ENCODE measurements at regions not wholly inside any gene's neighbourhood (a gene's known extent, or its start where the extent isn't known, plus 50 kb on each side); places are given as distances from the start of the nearest gene placed in this dataset.
A peak's percentile ranks its signal among the peaks of the same experiment; 100 is the strongest.

- no peak overlapping the region for H3K27ac Mint-ChIP-seq
- ATAC-seq, result no peak
- no peak for DNase-seq (ENCODE audit: low spot score in 2 of 2)
- H3K36me3 Mint-ChIP-seq, result no peaks in the 10 kb centered on the region
- no peaks in the 10 kb centered on the region for H3K9me3 Mint-ChIP-seq
- no peak overlapping the region for H3K4me3 Mint-ChIP-seq
- H3K4me1 Mint-ChIP-seq, result peaks cover 22% of the 10 kb centered on the region
Measured at GRCh38 chr13:50596156-50596555, 247.3 kb downstream of the DLEU7 start.

- no peak overlapping the region for H3K27ac Mint-ChIP-seq
- no peak for DNase-seq (ENCODE audit: low spot score in 2 of 2)
- no peak for ATAC-seq
- H3K9me3 Mint-ChIP-seq, result no peaks in the 10 kb centered on the region
- peaks cover 22% of the 10 kb centered on the region for H3K4me1 Mint-ChIP-seq
- no peak overlapping the region for H3K4me3 Mint-ChIP-seq
- H3K36me3 Mint-ChIP-seq, result no peaks in the 10 kb centered on the region
Measured at GRCh38 chr13:50596776-50597203, 246.7 kb downstream of the DLEU7 start.

GRCh38 chr13:50598338-50598737, 245.2 kb downstream of the DLEU7 start:
- no peaks in the 10 kb centered on the region for H3K36me3 Mint-ChIP-seq
- no peak overlapping the region for H3K27ac Mint-ChIP-seq
- no peak overlapping the region for H3K4me3 Mint-ChIP-seq
- no peak for ATAC-seq
- H3K4me1 Mint-ChIP-seq, result peaks cover 15% of the 10 kb centered on the region
- H3K9me3 Mint-ChIP-seq, result no peaks in the 10 kb centered on the region
- no peak for DNase-seq (ENCODE audit: low spot score in 2 of 2)

- no peak for ATAC-seq
- Mint-ChIP-seq H3K4me1 (peaks cover 13% of the 10 kb centered on the region), H3K36me3 (no peaks in the 10 kb centered on the region), H3K27ac (no peak overlapping the region), H3K9me3 (no peaks in the 10 kb centered on the region), H3K4me3 (no peak overlapping the region)
- no peak for DNase-seq (ENCODE audit: low spot score in 2 of 2)
Measured at GRCh38 chr13:50599046-50599445, 244.4 kb downstream of the DLEU7 start.

- ATAC-seq, result no peak
Measured at GRCh38 chr13:50599927-50600326, 243.6 kb downstream of the DLEU7 start.

GRCh38 chr13:50608370-50608769, 235.1 kb downstream of the DLEU7 start:
- H3K9me3 Mint-ChIP-seq, result no peaks in the 10 kb centered on the region
- no peak overlapping the region for H3K4me3 Mint-ChIP-seq
- ATAC-seq (no peak), DNase-seq (ENCODE audit: low spot score in 2 of 2) (no peak)
- peaks cover 7% of the 10 kb centered on the region for H3K4me1 Mint-ChIP-seq
- H3K36me3 Mint-ChIP-seq, result no peaks in the 10 kb centered on the region
- no peak overlapping the region for H3K27ac Mint-ChIP-seq

More at GRCh38 chr13:50599927-50600326, 243.6 kb downstream of the DLEU7 start:
- Mint-ChIP-seq H3K36me3 (no peaks in the 10 kb centered on the region), H3K9me3 (no peaks in the 10 kb centered on the region), H3K4me3 (no peak overlapping the region), H3K27ac (no peak overlapping the region), H3K4me1 (peaks cover 13% of the 10 kb centered on the region)
- no peak for DNase-seq (ENCODE audit: low spot score in 2 of 2)

GRCh38 chr13:50609011-50609410, 234.5 kb downstream of the DLEU7 start:
- Mint-ChIP-seq H3K9me3 (no peaks in the 10 kb centered on the region), H3K36me3 (no peaks in the 10 kb centered on the region), H3K4me1 (peaks cover 7% of the 10 kb centered on the region), H3K27ac (no peak overlapping the region), H3K4me3 (no peak overlapping the region)
- DNase-seq (ENCODE audit: low spot score in 2 of 2) (no peak), ATAC-seq (no peak)

- Mint-ChIP-seq H3K36me3 (no peaks in the 10 kb centered on the region), H3K9me3 (no peaks in the 10 kb centered on the region), H3K4me1 (peaks cover 7% of the 10 kb centered on the region), H3K27ac (no peak overlapping the region), H3K4me3 (no peak overlapping the region)
- no peak for ATAC-seq
- no peak for DNase-seq (ENCODE audit: low spot score in 2 of 2)
Measured at GRCh38 chr13:50610238-50610637, 233.3 kb downstream of the DLEU7 start.

GRCh38 chr13:50611117-50611781, 232.2 kb downstream of the DLEU7 start:
- Mint-ChIP-seq H3K9me3 (no peaks in the 10 kb centered on the region), H3K27ac (no peak overlapping the region), H3K4me3 (no peak overlapping the region), H3K4me1 (peaks cover 7% of the 10 kb centered on the region), H3K36me3 (no peaks in the 10 kb centered on the region)
- DNase-seq (ENCODE audit: low spot score in 2 of 2) (no peak), ATAC-seq (no peak)

- DNase-seq (ENCODE audit: low spot score in 2 of 2), result no peak
- peaks cover 14% of the 10 kb centered on the region for H3K4me1 Mint-ChIP-seq
- no peak overlapping the region for H3K27ac Mint-ChIP-seq
- H3K9me3 Mint-ChIP-seq, result no peaks in the 10 kb centered on the region
- peak; percentile 13 for ATAC-seq
- no peaks in the 10 kb centered on the region for H3K36me3 Mint-ChIP-seq
- no peak overlapping the region for H3K4me3 Mint-ChIP-seq
Measured at GRCh38 chr13:50612717-50613116, 230.8 kb downstream of the DLEU7 start.

GRCh38 chr13:50613356-50613831, 230.1 kb downstream of the DLEU7 start:
- no peaks in the 10 kb centered on the region for H3K9me3 Mint-ChIP-seq
- no peak overlapping the region for H3K4me3 Mint-ChIP-seq
- H3K27ac Mint-ChIP-seq, result no peak overlapping the region
- DNase-seq (ENCODE audit: low spot score in 2 of 2) (no peak), ATAC-seq (no peak)
- no peaks in the 10 kb centered on the region for H3K36me3 Mint-ChIP-seq
- H3K4me1 Mint-ChIP-seq, result peaks cover 14% of the 10 kb centered on the region

GRCh38 chr13:50615234-50615633, 228.3 kb downstream of the DLEU7 start:
- Mint-ChIP-seq H3K4me1 (peaks cover 14% of the 10 kb centered on the region), H3K4me3 (no peak overlapping the region), H3K27ac (no peak overlapping the region), H3K9me3 (no peaks in the 10 kb centered on the region), H3K36me3 (no peaks in the 10 kb centered on the region)
- DNase-seq (ENCODE audit: low spot score in 2 of 2) (no peak), ATAC-seq (no peak)

GRCh38 chr13:50616101-50616500, 227.4 kb downstream of the DLEU7 start:
- Mint-ChIP-seq H3K4me3 (no peak overlapping the region), H3K9me3 (no peaks in the 10 kb centered on the region), H3K4me1 (peaks cover 14% of the 10 kb centered on the region), H3K27ac (no peak overlapping the region), H3K36me3 (no peaks in the 10 kb centered on the region)
- DNase-seq (ENCODE audit: low spot score in 2 of 2) (no peak), ATAC-seq (no peak)

- H3K27ac Mint-ChIP-seq, result no peak overlapping the region
- DNase-seq (ENCODE audit: low spot score in 2 of 2) (no peak), ATAC-seq (no peak)
- H3K4me1 Mint-ChIP-seq, result peaks cover 10% of the 10 kb centered on the region
- no peaks in the 10 kb centered on the region for H3K36me3 Mint-ChIP-seq
- no peak overlapping the region for H3K4me3 Mint-ChIP-seq
- no peaks in the 10 kb centered on the region for H3K9me3 Mint-ChIP-seq
Measured at GRCh38 chr13:50617134-50617721, 226.3 kb downstream of the DLEU7 start.

GRCh38 chr13:50618206-50618605, 225.3 kb downstream of the DLEU7 start:
- no peaks in the 10 kb centered on the region for H3K9me3 Mint-ChIP-seq
- no peak overlapping the region for H3K27ac Mint-ChIP-seq

GRCh38 chr13:50626101-50626547, 217.4 kb downstream of the DLEU7 start:
- Mint-ChIP-seq H3K27ac (no peak overlapping the region), H3K36me3 (no peaks in the 10 kb centered on the region), H3K9me3 (no peaks in the 10 kb centered on the region), H3K4me3 (no peak overlapping the region), H3K4me1 (no peaks in the 10 kb centered on the region)
- no peak for ATAC-seq
- no peak for DNase-seq (ENCODE audit: low spot score in 2 of 2)

More at GRCh38 chr13:50618206-50618605, 225.3 kb downstream of the DLEU7 start:
- Mint-ChIP-seq H3K4me1 (peaks cover 7% of the 10 kb centered on the region), H3K36me3 (no peaks in the 10 kb centered on the region), H3K4me3 (no peak overlapping the region)
- no peak for ATAC-seq
- no peak for DNase-seq (ENCODE audit: low spot score in 2 of 2)

All from stimulated activated effector memory CD8-positive, alpha-beta T cell treated with anti-CD3 and anti-CD28 coated beads, Interleukin-12 subunit alpha, Interleukin-12 subunit beta, amount 100 ng/mL, for 72 hours (primary cell).